HG02798 (cell line): ENCODE measurements at regions not wholly inside any gene's neighbourhood (a gene's known extent, or its start where the extent isn't known, plus 50 kb on each side); places are given as distances from the start of the nearest gene placed in this dataset.
A peak's percentile ranks its signal among the peaks of the same experiment; 100 is the strongest.
"Not testable (repeated sequence)": the region's sequence is repeated elsewhere in the genome, so short reads cannot be mapped to it uniquely, and the experiment has no call there.

Experiments used
- ATAC-seq: cut with Tn5 transposase; IDR thresholded peaks from one replicate; pipeline ENCODE4 v1.9.1; 2021; ENCODE audit warnings: mild to moderate bottlenecking; ENCODE audit not compliant: unreplicated experiment, poor library complexity

DNA sequence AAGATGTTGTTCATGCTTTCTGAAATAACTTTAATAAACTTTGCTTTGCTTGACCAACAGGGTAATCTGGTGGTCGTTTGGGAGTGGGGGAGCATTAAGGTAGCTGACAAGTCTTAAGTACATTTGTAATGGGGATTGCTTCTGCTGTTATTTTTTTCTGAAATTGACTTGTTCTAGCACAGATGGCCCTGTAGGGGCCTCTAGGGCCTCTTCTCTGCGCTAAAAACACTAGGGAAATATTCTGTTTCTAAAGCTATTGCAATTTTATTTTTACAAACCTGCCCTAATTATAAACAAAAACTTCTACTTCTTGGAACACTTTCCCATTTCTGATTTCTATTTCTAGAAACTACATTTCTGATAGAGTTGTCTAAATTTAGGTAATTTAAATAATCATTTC, 191.3 kb upstream of the KCNJ3 start:
- peak; percentile 41 for ATAC-seq

DNA sequence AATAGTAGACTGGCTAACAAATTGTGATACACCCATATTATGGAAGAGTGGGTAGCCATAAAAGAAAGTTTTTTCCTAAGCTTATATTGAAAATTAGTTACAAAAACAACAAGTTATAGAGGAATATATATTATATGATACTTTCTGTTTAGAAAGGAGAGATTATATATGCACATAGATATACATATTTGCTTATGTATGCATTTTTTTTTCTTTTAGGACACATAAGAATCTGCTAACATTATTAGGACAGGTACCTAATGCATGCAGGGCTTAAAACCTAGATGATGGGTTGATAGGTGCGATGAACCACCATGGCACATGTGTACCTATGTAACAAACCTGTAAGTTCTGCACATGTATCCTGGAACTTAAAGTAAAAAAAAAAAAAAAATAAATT, 179.6 kb upstream of the KCNJ3 start:
- ATAC-seq = no peak

DNA sequence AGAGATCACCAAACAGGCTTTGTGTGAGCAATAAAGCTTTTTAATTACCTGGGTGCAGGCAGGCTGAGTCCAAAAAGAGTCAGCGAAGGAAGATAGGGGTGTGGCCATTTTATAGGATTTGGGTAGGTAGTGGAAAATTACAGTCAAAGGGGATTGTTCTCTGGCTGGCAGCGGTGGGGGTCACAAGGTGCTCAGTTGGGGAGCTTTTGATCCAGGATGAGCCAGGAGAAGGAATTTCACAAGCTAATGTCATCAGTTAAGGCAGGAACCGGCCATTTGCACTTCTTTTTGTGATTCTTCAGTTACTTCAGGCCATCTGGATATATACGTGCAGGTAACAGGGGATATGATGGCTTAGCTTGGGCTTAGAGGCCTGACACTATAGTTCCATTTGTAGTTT, 177.5 kb upstream of the KCNJ3 start:
- not testable (repeated sequence) for ATAC-seq

DNA sequence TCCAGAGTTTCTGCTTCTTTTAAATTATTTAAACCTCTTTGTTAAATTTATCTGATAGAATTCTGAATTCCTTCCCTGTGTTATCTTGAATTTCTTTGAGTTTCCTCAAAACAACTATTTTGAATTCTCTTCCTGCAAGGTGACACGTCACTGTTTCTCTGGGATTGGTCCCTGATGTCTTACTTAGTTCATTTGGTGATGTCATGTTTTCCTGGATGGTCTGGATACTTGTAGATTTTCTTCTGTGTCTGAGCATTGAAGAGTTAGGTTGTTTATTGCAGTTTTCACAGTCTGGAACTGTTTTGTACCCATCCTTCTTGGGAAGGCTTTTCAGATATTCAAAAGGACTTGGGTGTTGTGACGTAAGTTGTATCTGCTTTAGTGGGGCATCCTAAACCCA, 172.3 kb upstream of the KCNJ3 start:
- no peak for ATAC-seq

DNA sequence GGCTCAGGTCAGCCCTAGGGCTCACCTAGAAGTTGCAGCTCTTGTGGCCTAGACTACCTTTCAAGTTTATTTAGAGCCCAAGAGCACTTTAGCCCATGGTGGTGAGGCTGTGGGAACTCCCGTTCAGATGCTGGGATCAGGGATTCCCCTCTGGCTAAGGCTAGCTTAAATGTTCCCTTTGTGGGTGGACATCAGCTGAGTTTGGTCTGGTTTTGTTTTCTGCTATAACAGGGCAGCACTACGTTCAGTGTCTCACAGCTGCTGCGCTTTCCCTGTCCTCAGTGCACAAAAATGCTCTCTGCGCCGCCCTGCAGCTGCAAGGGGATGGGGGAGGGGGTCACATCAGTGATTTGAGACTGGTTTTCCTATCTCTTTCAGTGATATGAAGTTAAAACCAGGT, 170.5 kb upstream of the KCNJ3 start:
- ATAC-seq = peak; percentile 55

DNA sequence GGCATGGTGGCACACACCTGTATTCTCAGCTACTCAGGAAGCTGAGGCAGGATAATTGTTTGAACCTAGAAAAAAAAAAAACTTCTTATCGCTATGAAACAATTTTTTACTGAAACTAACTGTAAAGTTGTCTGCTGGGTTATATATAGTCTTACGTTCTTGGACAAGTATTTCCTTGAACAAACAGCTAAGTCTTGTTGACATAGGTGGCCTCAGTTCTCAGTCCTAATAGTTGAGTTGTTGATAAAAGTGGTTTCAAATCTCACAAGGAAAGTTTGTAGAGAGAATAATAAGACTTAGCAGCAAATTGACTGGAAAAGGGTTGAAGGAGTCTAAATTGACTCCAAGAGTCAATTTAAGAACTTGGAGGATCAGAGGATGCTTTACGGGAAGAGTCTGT, 166.5 kb upstream of the KCNJ3 start:
- ATAC-seq = no peak

DNA sequence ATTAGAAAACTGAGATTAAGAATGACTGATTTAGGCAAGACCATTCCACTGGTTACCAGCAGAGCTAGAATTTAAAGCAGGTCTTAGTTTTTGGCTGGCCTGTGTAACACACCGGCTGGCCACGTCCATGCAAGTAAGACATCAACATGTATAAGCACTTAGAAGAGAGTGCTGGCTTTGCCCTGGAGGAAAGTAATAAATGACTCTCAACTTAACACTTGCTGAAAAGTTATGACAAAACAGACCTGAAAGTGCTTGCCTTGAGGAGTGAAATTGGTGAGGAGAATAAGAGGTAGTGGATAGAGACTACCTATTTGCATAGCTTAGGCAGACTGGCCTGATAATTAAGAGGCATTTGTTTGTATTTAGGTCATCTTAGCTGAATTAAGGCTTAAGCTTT, 165.7 kb upstream of the KCNJ3 start:
- ATAC-seq = no peak

DNA sequence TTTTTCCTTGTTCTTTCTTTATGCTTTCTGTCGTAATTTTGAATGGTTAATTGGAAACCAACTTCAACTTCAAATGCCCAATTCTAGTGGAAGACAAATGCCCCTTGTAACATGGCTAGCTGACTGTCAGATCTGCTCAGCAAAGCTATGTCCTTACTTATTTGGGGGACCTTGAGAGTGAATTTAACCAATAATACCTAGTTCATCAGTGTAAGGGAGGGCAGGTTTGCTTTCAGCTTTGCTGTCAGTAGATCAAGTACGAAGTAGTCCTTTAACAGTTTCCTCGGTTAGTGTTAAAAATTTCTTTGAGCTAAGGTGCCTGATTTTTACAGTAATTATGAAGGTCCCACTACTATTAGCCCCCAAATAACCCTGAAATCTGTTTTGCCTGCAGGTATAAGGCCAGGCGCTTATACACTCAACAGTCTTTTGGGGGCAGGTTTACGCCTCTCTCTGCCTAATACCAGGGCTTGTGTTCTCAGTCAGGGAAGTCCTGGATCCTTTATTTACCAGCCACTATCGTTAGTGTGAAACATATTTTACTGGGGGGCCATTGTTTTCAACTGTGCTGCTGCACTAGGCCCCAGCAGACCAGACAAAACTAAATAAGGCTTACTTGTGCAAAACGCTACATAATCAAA, 165.1 kb upstream of the KCNJ3 start:
- ATAC-seq = no peak

DNA sequence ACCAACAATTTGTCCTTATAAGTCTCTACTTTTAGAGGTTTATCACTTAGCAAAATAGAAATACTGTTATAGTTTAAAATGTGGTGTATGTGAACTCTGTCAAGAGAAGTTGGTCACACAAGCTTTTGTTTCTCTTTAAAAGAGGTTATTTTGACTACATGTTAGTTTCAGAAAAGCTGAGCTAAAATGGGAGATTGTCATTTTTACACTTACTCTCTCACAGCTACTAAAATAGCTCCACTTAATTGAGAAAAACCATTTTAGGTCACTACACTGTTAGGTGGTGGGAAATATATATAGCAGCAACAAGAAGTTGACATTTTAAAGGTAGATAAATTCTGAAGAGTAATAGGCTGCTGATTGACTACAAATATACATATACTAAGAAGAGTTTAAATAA, 161.5 kb upstream of the KCNJ3 start:
- peak; percentile 70 for ATAC-seq

DNA sequence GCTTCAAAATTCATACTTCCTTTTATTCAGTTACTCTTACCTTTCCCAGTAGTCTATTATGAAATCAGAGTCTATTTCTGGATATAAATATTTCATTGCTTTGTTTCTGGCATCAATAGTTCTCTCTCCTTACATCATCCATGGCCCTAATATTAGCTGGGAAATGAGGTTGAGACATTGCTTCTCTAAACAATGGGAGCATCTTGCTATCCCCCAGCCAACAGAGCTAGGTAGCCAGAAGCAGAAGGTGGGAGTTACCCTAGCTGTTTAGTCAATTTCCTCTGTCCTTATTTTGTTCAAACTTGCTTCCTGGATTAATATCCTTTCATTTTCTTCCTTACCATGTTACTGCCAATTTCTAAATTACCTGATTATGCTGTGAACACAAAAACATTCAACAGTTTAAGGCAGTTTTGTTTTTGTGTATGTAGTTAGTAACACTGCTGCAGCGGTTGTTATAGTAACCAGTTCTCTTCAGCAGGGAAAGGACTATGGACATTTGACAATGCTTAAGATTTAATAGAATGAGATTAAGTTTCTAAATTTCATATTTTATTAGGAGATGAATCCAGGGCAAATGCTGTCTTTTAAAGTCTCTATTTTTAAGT, 160.5 kb upstream of the KCNJ3 start:
- no peak for ATAC-seq

DNA sequence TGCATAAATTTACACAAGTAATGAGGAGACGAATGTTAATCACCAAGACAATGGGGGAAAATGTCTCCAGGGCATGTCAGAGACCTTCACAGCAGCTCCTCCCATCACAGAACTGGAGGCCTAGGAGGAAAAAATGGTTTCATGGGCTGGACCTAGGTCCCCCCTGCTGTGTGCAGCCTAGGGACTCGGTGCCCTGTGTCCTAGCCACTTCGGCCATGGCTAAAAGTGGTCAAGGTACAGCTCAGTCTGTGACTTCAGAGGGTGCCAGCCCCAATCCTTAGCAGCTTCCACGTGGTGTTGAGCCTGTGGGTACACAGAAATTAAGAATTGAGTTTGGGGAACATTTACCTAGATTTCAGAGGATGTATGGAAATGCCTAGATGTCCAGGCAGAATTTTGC, 152.2 kb upstream of the KCNJ3 start:
- ATAC-seq = no peak

DNA sequence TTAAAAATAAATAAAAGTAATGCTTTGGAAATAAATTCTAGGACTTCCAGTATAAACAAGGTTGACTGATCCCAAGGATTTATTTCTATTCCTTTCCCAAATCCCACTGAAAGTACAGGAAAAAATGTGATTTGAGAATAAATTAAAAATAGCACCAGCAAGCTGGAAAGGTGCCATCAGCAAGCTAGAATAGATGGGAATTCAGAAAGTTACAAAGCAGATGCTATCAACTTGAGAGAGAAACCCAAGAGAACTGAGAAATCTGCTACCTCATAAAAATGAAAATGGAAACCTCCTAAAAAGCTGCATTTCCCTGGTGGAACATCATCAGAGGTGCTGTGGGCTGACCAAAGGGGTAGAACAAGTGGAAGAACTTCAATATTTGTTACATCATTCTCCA, 148.6 kb upstream of the KCNJ3 start:
- ATAC-seq = no peak

DNA sequence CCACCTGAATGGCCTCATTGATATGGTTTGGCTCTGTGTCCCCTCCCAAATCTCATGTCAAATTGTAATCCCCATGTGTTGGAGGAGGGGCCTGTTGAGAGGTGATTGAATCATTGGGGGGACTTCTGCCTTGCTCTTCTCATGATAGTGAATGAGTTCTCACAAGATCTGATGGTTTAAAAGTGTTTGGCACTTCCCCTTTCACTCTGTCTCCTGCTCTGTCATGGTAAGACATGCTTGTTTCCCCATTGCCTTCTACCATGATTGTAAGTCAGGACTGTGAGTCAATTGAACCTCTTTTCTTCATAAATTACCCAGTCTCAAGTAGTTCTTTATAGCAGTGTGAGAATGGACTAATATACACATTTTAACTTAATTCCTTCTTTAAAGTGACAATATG, 146.8 kb upstream of the KCNJ3 start:
- ATAC-seq = no peak

DNA sequence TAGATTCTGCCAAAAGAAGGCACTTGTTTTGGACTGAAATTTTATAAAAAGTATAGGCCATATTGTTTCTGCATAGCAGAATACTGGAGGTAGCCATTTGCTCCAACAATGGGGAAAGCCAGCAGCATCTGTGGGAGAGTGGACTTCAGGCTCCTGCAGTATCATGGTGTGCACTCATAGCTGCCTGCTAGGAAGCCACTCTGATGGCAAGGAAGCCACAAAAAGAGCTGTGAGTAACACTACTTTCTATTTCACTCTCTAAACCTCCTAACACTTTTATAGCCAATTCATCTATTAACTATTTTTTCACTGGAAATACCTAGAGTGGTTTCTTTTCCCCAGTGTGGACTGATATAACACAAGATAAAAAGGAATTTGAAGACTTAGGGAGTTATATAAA, 144.4 kb upstream of the KCNJ3 start:
- ATAC-seq = peak; percentile 75

DNA sequence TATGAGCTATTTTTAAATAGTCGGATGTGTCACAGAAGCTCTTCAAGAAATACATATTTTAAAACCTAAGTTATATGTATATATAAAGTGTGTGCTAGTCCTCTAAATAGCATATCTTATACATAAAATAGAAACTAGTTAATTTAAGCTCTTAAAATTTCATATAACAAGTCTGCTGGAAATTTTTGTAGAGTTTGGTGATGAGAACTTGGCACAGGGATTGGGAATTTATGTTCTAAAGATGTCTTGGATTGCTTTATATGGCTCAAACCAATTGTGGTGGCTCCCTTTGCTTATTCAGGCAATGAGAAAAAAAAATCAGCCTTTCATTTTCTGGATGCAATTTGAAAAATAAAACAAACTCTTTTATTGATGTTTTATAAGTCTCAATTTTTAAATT, 142.8 kb upstream of the KCNJ3 start:
- no peak for ATAC-seq

DNA sequence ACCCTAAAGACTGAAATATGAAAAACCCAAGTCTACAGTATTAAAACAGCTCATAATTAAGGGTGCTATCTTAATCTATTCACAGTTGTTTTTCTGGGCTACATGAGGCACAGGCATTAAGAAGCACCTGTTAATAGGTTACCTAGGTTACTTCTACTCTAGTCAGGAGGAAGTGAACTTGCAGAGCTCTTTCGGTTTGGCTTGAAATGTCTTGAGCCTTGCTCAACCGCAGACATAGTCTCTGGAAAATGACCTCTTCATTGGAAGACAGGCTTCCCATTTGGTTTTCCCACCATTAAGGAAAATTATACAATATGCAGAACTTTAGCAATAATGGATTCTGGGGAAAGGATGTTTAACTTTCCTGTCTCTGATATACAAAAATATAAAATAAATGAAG, 142.3 kb upstream of the KCNJ3 start:
- ATAC-seq = peak; percentile 84

DNA sequence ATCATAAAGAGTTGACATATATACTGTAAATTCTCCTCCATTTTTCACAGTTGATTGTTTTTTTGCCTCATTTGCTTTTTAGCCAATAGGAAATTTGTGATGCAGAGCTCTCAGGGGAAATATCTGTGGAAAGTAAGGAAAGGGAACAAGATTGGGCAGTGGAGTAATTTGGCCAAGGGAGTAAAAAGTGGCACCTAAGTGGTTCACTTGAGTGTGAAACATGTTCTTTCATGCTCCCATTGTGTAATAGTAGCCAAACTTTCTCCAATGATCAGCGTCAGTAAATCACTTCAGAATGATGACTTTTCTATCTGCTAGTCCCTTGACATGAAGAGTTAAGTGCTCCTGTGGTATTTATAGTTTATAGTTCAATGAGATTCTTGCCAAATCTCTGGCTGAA, 141.9 kb upstream of the KCNJ3 start:
- ATAC-seq = no peak

DNA sequence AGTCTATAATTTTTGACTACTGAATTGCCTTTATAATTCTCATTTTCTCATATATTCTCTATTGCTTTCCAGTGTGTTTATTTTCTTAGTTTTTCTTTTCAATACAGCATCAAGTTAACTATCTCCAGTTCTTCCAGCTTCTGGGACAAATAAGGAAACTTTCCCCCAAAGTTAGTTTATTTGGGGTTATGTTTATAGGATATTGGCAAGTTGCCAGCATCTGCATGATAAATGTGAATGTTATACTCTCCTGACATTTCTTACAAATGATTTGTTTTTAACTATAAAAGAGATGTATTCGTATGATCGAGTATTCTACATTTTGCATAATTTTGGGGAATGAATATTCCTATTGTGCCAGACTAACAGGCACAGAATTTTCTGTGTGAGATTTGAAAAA, 140.6 kb upstream of the KCNJ3 start:
- no peak for ATAC-seq

DNA sequence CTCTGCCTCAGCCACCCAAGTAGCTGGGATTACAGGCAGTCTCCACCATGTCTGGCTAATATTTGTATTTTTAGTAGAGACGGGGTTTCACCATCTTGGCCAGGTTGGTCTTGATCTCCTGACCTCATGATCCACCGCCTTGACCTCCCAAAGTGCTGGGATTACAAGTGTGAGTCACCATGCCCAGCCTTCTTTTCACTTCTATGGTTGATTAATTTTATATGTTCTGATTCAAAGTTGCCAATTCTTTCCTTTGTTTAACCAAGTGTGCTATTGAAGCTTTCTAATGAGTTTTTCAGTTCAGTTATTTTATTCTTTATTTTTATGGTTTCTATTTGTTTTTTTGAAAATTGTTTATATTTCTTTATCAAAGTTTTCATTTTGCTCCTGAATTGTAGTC, 133.1 kb upstream of the KCNJ3 start:
- ATAC-seq = no peak

DNA sequence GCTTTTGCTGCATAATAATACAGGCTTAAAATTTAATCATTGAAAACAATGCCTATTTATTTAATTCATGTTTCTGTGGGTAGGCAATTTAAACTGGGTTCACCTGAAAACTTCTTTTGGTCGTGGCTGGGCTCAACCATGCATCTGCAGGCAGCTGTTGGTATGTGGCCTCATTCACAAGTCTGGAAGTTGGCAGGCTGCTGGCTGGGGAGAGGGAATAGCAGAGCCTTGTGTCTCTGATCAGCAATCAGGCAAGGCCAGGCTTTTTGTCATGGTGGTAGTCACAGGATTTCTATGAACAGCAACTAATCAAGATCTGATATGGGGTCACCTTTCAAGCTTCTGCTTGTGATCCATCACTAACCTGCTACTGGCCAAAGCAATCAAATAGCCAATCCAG, 130.1 kb upstream of the KCNJ3 start:
- ATAC-seq = no peak

DNA sequence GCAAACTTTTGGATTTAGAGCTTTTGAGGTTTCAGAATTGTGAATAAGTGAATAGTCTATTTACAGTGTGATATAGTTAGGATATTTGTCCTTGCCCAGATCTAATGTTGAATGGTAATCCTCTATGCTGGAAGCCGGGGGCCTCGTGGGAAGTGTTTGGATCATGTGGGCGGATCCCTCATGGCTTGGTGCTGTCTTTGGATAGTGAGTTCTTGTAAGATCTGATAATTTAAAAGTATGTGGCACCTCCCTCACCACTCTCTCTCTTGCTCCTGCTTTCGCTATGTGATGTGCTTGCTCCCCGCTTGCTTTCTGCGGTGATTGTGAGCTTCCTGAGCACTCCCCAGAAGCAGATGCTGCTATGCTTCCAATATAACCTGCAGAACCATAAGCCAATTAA, 128.0 kb upstream of the KCNJ3 start:
- ATAC-seq = no peak

DNA sequence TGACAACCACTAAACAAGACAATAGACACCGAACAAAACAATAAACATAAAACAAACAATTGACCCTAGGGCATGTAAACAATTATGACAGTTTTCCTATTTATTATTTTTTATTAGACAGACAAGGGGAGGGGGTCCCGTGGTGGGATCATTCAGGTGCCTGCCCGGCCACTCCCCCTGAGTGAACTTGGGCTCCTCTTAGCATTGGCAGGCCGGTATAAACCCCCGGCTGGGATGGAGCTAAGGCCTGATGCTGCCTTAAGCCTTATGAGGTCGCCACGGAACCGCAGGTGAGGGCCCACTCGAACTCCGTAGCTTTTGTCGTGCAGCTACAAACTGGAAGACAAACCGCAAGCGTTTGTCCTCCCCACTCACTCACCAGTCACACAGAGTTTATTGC, 121.8 kb upstream of the KCNJ3 start:
- ATAC-seq = not testable (repeated sequence)

DNA sequence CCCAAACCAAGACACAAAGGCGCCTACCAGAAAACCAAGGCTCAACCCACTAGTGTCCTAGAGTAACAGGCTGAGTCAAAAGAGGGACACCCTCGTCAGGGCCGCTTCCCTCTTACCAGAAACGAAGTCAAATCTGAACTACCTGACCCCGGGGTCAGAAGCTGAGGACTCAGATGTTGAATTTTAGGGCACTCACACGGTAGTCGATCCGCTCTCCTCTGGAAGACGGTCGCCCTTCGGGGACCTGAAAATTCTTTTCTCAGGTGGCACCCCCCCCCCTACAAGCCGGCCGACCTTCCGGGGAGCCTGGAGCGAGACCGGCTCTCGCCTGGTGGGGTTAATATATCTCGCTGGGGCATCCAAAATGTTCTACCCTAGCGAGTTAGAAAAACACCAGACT, 121.1 kb upstream of the KCNJ3 start:
- no peak for ATAC-seq
